Stomach (tissue), 4 donors: ENCODE measurements at regions not wholly inside any gene's neighbourhood (a gene's known extent, or its start where the extent isn't known, plus 50 kb on each side); places are given as distances from the start of the nearest gene placed in this dataset.

Experiments
- EP300 ChIP-seq: sonication (generic); formaldehyde crosslinking; IDR thresholded peaks from one replicate; pipeline ENCODE4 v1.6.1; 2017; ENCODE audit warnings: antibody characterized with exemption
- POLR2A ChIP-seq, 4 donors: fragments of 450-650 bp; IDR thresholded peaks; one replicate each; pipeline ENCODE4 v1.6.1; 2016; ENCODE audit warnings: antibody characterized with exemption in 4 of 4, control low read depth in 2 of 4, mild to moderate bottlenecking in 1 of 4, moderate library complexity in 1 of 4
- POLR2AphosphoS5 ChIP-seq, 3 donors: sonication (generic); formaldehyde crosslinking; IDR thresholded peaks; one replicate each; pipeline ENCODE4 v1.6.1; 2016; ENCODE audit warnings: antibody characterized with exemption in 3 of 3
- TF ChIP-seq, protein P1 (sequence below), 7 experiments: fragments of 450-650 bp in 4 of 7; fragments of 200-600 bp in 3 of 7; sonication (generic) in 3 of 7; IDR thresholded peaks; one replicate each; pipeline ENCODE4 v1.5.1; 2016 to 2019; ENCODE audit warnings: antibody characterized with exemption in 7 of 7, control low read depth in 2 of 7, mild to moderate bottlenecking in 1 of 7

DNA sequence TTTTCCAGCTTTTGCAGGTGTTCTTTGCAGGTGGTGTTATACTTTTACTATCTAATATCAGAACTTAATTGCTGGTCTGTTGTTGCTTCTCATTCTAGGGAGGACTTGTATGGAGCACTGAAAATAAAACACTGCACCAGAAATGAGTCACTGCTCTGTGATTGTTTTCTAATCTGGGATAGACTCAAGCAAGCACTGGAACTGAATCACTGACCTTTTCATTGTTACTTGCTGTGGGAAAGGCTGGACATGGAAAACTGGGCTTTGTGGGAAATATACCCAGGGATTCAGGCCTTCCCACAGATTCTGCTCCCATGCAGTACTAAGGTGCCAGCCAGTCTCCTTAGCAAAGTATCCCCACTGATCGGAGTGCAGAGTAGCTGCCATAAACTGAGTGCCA, 470.0 kb upstream of the GCFC2 start:
- TF ChIP-seq POLR2A (IDR thresholded peaks at IDR 0.05) (no peak), EP300 (no peak), POLR2AphosphoS5 (IDR thresholded peaks at IDR 0.05) (no peak)
- TF ChIP-seq, protein P1, sequence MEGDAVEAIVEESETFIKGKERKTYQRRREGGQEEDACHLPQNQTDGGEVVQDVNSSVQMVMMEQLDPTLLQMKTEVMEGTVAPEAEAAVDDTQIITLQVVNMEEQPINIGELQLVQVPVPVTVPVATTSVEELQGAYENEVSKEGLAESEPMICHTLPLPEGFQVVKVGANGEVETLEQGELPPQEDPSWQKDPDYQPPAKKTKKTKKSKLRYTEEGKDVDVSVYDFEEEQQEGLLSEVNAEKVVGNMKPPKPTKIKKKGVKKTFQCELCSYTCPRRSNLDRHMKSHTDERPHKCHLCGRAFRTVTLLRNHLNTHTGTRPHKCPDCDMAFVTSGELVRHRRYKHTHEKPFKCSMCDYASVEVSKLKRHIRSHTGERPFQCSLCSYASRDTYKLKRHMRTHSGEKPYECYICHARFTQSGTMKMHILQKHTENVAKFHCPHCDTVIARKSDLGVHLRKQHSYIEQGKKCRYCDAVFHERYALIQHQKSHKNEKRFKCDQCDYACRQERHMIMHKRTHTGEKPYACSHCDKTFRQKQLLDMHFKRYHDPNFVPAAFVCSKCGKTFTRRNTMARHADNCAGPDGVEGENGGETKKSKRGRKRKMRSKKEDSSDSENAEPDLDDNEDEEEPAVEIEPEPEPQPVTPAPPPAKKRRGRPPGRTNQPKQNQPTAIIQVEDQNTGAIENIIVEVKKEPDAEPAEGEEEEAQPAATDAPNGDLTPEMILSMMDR (IDR thresholded peaks at IDR 0.05) = no peak
